ENCODE measurements at regions not wholly inside any gene's neighbourhood (a gene's known extent, or its start where the extent isn't known, plus 50 kb on each side); places are given as distances from the start of the nearest gene placed in this dataset.

- TF ChIP-seq CTCF (IDR thresholded peaks at IDR 0.05; ENCODE audit: low read length) (no peak), EZH2 (IDR thresholded peaks at IDR 0.05; ENCODE audit: borderline replicate concordance, low read length) (no peak)
Observed at GRCh38 chr6:48567016-48567415, 456.0 kb upstream of the PTCHD4 start.

All from OCI-LY1 (cell line).